ENCODE measurements at regions not wholly inside any gene's neighbourhood (a gene's known extent, or its start where the extent isn't known, plus 50 kb on each side); places are given as distances from the start of the nearest gene placed in this dataset.

DNA sequence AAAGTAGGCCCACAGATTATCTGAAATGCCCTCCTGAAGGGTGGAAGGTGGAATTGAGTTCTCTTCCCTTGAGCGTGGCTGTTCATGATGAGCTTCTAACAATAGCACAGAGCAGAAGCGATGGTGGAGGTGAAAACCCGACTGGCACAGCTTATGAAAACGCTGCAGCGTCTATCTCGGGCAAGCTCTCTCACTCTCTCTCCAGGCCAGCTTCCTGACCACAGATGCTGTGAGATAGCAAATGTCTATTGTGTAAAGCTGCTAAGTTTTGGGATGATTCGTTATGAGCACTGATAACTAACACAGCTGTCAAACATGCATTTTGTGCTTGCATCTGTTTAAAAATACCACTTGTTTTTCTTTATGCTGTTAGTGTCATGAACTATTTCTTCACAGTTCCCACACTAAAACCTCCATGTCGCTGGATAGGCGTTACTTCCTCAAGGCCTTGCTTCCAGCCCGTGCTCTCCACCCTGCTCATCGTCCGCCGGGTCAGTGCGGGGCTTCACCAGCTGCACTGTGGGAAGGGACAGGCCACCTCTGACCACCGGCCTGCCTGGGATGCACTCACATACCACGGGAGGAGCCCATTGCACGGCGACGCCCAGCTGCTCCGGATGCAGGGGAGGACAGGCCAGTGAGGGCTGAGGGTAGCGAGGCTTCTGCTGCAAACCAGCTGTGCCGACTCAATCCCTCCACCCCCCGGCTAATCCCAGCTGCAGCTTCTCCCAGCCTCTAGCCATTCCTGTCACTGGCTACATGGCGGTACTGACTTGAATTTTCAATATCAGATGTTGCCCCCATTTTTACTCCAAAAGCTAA lies 60.0 kb upstream of the OTOS start:
- Histone ChIP-seq H3K27me3 (peaks cover 0 to 22% (median 7%) of the 10 kb centered on the region in 3 donors), H3K36me3 (no peaks in the 10 kb centered on the region), H3K9me3 (no peaks in the 10 kb centered on the region), H3K27ac (no peak overlapping the region), H3K4me3 (no peak overlapping the region), H3K4me1 (peaks cover 5 to 7% of the 10 kb centered on the region in 2 donors)
- in situ Hi-C loops (cut with MboI; ENCODE audit: low sequenced_read_pairs in 4 of 4) = no loop called here
- intact Hi-C loops (cut with DNase I; ENCODE audit: low total_unique reads) = no loop called here
- ATAC-seq (no peak), DNase-seq (no peak)
- TF ChIP-seq, protein P1, sequence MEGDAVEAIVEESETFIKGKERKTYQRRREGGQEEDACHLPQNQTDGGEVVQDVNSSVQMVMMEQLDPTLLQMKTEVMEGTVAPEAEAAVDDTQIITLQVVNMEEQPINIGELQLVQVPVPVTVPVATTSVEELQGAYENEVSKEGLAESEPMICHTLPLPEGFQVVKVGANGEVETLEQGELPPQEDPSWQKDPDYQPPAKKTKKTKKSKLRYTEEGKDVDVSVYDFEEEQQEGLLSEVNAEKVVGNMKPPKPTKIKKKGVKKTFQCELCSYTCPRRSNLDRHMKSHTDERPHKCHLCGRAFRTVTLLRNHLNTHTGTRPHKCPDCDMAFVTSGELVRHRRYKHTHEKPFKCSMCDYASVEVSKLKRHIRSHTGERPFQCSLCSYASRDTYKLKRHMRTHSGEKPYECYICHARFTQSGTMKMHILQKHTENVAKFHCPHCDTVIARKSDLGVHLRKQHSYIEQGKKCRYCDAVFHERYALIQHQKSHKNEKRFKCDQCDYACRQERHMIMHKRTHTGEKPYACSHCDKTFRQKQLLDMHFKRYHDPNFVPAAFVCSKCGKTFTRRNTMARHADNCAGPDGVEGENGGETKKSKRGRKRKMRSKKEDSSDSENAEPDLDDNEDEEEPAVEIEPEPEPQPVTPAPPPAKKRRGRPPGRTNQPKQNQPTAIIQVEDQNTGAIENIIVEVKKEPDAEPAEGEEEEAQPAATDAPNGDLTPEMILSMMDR (IDR thresholded peaks at IDR 0.05 in 4 of 5, conservative IDR thresholded peaks at IDR 0.05 in 1 of 5) = no peak
- no peak for TF ChIP-seq POLR2A (IDR thresholded peaks at IDR 0.05)

DNA sequence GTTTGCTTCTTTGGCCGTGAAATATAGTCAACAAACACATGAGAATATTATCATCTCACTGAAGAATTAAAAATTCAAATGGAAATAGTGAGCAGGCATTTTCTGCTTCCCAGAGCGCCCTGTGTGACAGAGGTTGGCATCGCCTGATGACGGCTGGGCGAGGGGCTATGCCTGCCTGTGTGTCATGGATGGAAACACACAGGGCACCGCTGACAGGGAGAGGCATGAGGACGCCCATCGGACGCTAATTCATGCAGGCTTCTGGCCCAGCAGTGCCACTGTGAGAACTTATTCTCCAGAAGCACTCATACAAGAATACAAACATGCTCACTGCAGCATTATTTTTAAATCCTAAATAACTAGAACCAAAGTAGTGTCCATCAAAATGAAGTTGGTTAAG lies 61.4 kb upstream of the OTOS start:
- H3K4me3 ChIP-seq = no peak overlapping the region
- H3K27me3 ChIP-seq = peaks cover 0 to 22% (median 7%) of the 10 kb centered on the region in 3 donors
- intact Hi-C loops (cut with DNase I; ENCODE audit: low total_unique reads) = no loop called here
- in situ Hi-C loops (cut with MboI; ENCODE audit: low sequenced_read_pairs in 4 of 4) = no loop called here
- H3K27ac ChIP-seq = no peak overlapping the region
- TF ChIP-seq, protein P1 (IDR thresholded peaks at IDR 0.05 in 4 of 5, conservative IDR thresholded peaks at IDR 0.05 in 1 of 5) = no peak
- TF ChIP-seq POLR2A (IDR thresholded peaks at IDR 0.05) = no peak
- DNase-seq = no peak
- no peak for ATAC-seq
- H3K36me3 ChIP-seq = no peaks in the 10 kb centered on the region
- no peaks in the 10 kb centered on the region for H3K9me3 ChIP-seq
- peaks cover 0 to 6% of the 10 kb centered on the region in 2 donors for H3K4me1 ChIP-seq

- ATAC-seq (no peak), DNase-seq (no peak)
- intact Hi-C loops (cut with DNase I; ENCODE audit: low total_unique reads) = no loop called here
- H3K36me3 ChIP-seq = no peaks in the 10 kb centered on the region
- in situ Hi-C loops (cut with MboI; ENCODE audit: low sequenced_read_pairs in 4 of 4) = no loop called here
- H3K27me3 ChIP-seq = peaks cover 0 to 22% (median 7%) of the 10 kb centered on the region in 3 donors
- no peak for TF ChIP-seq POLR2A (IDR thresholded peaks at IDR 0.05)
- TF ChIP-seq, protein P1 (IDR thresholded peaks at IDR 0.05 in 4 of 5, conservative IDR thresholded peaks at IDR 0.05 in 1 of 5) = no peak
- H3K9me3 ChIP-seq = no peaks in the 10 kb centered on the region
- no peak overlapping the region for H3K27ac ChIP-seq
- H3K4me3 ChIP-seq = no peak overlapping the region
- peaks cover 0 to 6% of the 10 kb centered on the region in 2 donors for H3K4me1 ChIP-seq
Measured at GRCh38 chr2:240202586-240202985, 62.1 kb upstream of the OTOS start.

- DNase-seq = no peak
Measured at GRCh38 chr2:240203031-240203787, 62.8 kb upstream of the OTOS start.

More at GRCh38 chr2:240203031-240203787, 62.8 kb upstream of the OTOS start:
- no peak for TF ChIP-seq POLR2A (IDR thresholded peaks at IDR 0.05)
- TF ChIP-seq, protein P1 (IDR thresholded peaks at IDR 0.05 in 4 of 5, conservative IDR thresholded peaks at IDR 0.05 in 1 of 5) = no peak
- peaks cover 0 to 6% of the 10 kb centered on the region in 2 donors for H3K4me1 ChIP-seq
- ATAC-seq = no peak
- H3K9me3 ChIP-seq = no peaks in the 10 kb centered on the region
- intact Hi-C loops (cut with DNase I; ENCODE audit: low total_unique reads) = no loop called here
- no peak overlapping the region for H3K4me3 ChIP-seq
- no peaks in the 10 kb centered on the region for H3K36me3 ChIP-seq
- H3K27me3 ChIP-seq = peaks cover 0 to 22% (median 7%) of the 10 kb centered on the region in 3 donors
- H3K27ac ChIP-seq = no peak overlapping the region
- in situ Hi-C loops (cut with MboI; ENCODE audit: low sequenced_read_pairs in 4 of 4) = no loop called here

All from gastrocnemius medialis (tissue), 4 donors.